IMR-90 (cell line): ENCODE measurements at regions not wholly inside any gene's neighbourhood (a gene's known extent, or its start where the extent isn't known, plus 50 kb on each side); places are given as distances from the start of the nearest gene placed in this dataset.

Experiments
- ATAC-seq: fragments of 200-7000 bp; cut with Tn5 transposase; 2 replicates; pipeline ENCODE4 v1.9.1; 2020; ENCODE audit warnings: low read depth, mild to moderate bottlenecking, moderate library complexity
- BruUV-seq: library from RNA; stranded (reverse); fragments of 400-500 nt; replicated peaks from 2 replicates; lab custom pipeline; 2021; lab: Mats Ljungman, UMichigan
- CTCF ChIA-PET: fragments of 300-600 bp; formaldehyde crosslinking; extraction: SDS; loops from one replicate; lab custom pipeline; 2021; ENCODE audit warnings: antibody characterized with exemption; lab: Yijun Ruan, JAX
- POLR2A ChIA-PET: fragments of 300-600 bp; sonication (Branson Sonifier 250); formaldehyde crosslinking; loops from one replicate; lab custom pipeline; 2022; ENCODE audit warnings: antibody characterized with exemption; ENCODE audit not compliant: unreplicated experiment; lab: Charles Lee
- DNase-seq: peaks from one replicate; pipeline ENCODE4 v3.0.0; 2013
- H2AFZ ChIP-seq: replicated peaks from 2 replicates; pipeline ENCODE3; 2013; ENCODE audit warnings: low read length, mild to moderate bottlenecking; ENCODE audit not compliant: poor library complexity
- H2AK5ac ChIP-seq: 2 replicates; pipeline ENCODE4 v1.6.1; 2013; ENCODE audit warnings: low read depth, low read length, inconsistent platforms
- H2AK9ac ChIP-seq: replicated peaks from 2 replicates; pipeline ENCODE3; 2013; ENCODE audit warnings: mild to moderate bottlenecking, low read depth, low read length, moderate library complexity; ENCODE audit not compliant: poor library complexity
- H2BK120ac ChIP-seq: 2 replicates; pipeline ENCODE4 v1.6.1; 2013; ENCODE audit warnings: low read depth, low read length, inconsistent platforms
- H2BK15ac ChIP-seq: 3 replicates; pipeline ENCODE4 v1.6.1; 2013; ENCODE audit warnings: low read depth, low read length, inconsistent platforms
- H2BK20ac ChIP-seq: 2 replicates; pipeline ENCODE4 v1.6.1; 2013; ENCODE audit warnings: low read depth, mild to moderate bottlenecking, inconsistent platforms, low read length, moderate library complexity
- H2BK5ac ChIP-seq: 2 replicates; pipeline ENCODE4 v1.6.1; 2013; ENCODE audit warnings: mild to moderate bottlenecking, low read depth, low read length, inconsistent platforms; ENCODE audit not compliant: poor library complexity, severe bottlenecking
- H3K14ac ChIP-seq: replicated peaks from 2 replicates; pipeline ENCODE4 v1.6.1; 2013; ENCODE audit warnings: low read depth, low read length, inconsistent platforms
- H3K18ac ChIP-seq: 2 replicates; pipeline ENCODE4 v1.6.1; 2013; ENCODE audit warnings: low read depth, low read length, control low read depth
- H3K23ac ChIP-seq: 2 replicates; pipeline ENCODE4 v1.6.1; 2013; ENCODE audit warnings: low read depth, low read length, inconsistent platforms
- H3K27ac ChIP-seq: 2 replicates; pipeline ENCODE4 v1.5.1; 2013; ENCODE audit warnings: mild to moderate bottlenecking, control low read depth, low read length; ENCODE audit not compliant: insufficient read depth
- H3K27me3 ChIP-seq: 2 replicates; pipeline ENCODE4 v1.6.1; 2013; ENCODE audit warnings: low read length; ENCODE audit not compliant: control insufficient read depth, insufficient read depth
- H3K36me3 ChIP-seq: 2 replicates; pipeline ENCODE4 v1.6.1; 2013; ENCODE audit warnings: low read length, mixed read lengths; ENCODE audit not compliant: control insufficient read depth, insufficient read depth
- H3K4ac ChIP-seq: 2 replicates; pipeline ENCODE4 v1.6.1; 2013; ENCODE audit warnings: low read depth, low read length, inconsistent platforms
- H3K4me1 ChIP-seq: 2 replicates; pipeline ENCODE4 v1.6.1; 2013; ENCODE audit warnings: low read length, mixed read lengths; ENCODE audit not compliant: control insufficient read depth, insufficient read depth
- H3K4me2 ChIP-seq: 2 replicates; pipeline ENCODE4 v1.6.1; 2013; ENCODE audit warnings: low read depth, mild to moderate bottlenecking, control low read depth, low read length, moderate library complexity
- H3K4me3 ChIP-seq: 2 replicates; pipeline ENCODE4 v1.5.1; 2013; ENCODE audit warnings: low read depth, mild to moderate bottlenecking, control low read depth, low read length, moderate library complexity; ENCODE audit not compliant: insufficient read depth
- H3K56ac ChIP-seq: 2 replicates; pipeline ENCODE4 v1.6.1; 2013; ENCODE audit warnings: low read length, inconsistent platforms; ENCODE audit not compliant: insufficient read depth; ENCODE audit errors: extremely low read depth
- H3K79me1 ChIP-seq, 2 experiments: 2 replicates each; pipeline ENCODE4 v1.6.1; 2013; ENCODE audit warnings: low read length in 2 of 2, inconsistent platforms in 1 of 2, low read depth in 1 of 2
- H3K9ac ChIP-seq: 2 replicates; pipeline ENCODE4 v1.6.1; 2013; ENCODE audit warnings: low read depth, low read length, control low read depth
- H3K9me1 ChIP-seq: 2 replicates; pipeline ENCODE4 v1.6.1; 2013; ENCODE audit warnings: low read length, inconsistent platforms; ENCODE audit not compliant: insufficient read depth
- H3K9me3 ChIP-seq: 2 replicates; pipeline ENCODE4 v1.6.1; 2013; ENCODE audit warnings: low read length; ENCODE audit not compliant: control insufficient read depth, insufficient read depth
- H4K20me1 ChIP-seq: 2 replicates; pipeline ENCODE4 v1.6.1; 2013; ENCODE audit warnings: low read length, inconsistent platforms; ENCODE audit not compliant: insufficient read depth
- H4K5ac ChIP-seq: 2 replicates; pipeline ENCODE4 v1.6.1; 2013; ENCODE audit warnings: mild to moderate bottlenecking, low read depth, low read length, control low read depth
- H4K8ac ChIP-seq, 2 experiments: 2 replicates each; pipeline ENCODE4 v1.6.1; 2013; ENCODE audit warnings: low read depth in 2 of 2, low read length in 2 of 2, control low read depth in 1 of 2, inconsistent platforms in 1 of 2
- H4K91ac ChIP-seq: 2 replicates; pipeline ENCODE4 v1.6.1; 2013; ENCODE audit warnings: low read depth, low read length, inconsistent platforms; ENCODE audit not compliant: insufficient read depth
- POLR2A ChIP-seq: IDR thresholded peaks from 2 replicates; pipeline ENCODE4 v1.6.1; 2012; ENCODE audit warnings: mild to moderate bottlenecking, low read depth, low read length
- WGBS, 2 experiments: methylation state at CpG; one replicate each; pipeline versions ENCODE4 v1.1.5 to v1.1.7; 2013; ENCODE audit warnings: missing lambda C conversion rate in 2 of 2; ENCODE audit not compliant: insufficient read length in 1 of 2; ENCODE audit errors: extremely low coverage in 2 of 2; 5-methylcytosine and 5-hydroxymethylcytosine counted together
- dilution Hi-C: fragments of 300-500 bp; cut with HindIII; formaldehyde crosslinking; loops from one replicate; pipeline ENCODE4 v1.14.3; 2018; ENCODE audit warnings: low sequenced_read_pairs; ENCODE audit not compliant: unreplicated experiment
- in situ Hi-C: fragments of 300-500 bp; cut with MboI; formaldehyde crosslinking; loops from 3 replicates; pipeline ENCODE4 v1.14.3; 2019; ENCODE audit warnings: low sequenced_read_pairs, inconsistent platforms, mixed read lengths
- intact Hi-C: fragments of 100-400 bp; cut with micrococcal nuclease; formaldehyde crosslinking; loops from 2 replicates; pipeline ENCODE4 v1.10.0; 2022

DNA sequence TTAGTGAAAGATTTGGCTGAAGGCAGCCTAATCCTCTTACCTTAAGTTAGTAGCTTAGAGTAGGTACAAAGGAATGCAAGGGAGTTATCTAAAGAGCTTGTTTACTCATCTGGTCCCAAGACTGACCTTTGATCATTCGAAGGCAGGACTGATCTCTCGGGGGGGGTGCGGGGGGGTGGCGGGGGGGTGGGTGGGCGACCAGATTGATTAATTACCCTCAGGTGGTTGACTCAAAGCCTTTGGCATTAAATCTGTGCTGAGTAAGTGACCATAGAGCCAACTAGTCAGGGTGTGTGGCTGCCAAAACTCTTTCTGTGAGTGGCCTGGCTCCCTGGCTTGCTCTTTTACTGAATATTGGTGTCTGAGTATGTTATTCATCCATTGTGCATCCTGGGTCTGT is 731.9 kb upstream of the FBXO33 start:
- Histone ChIP-seq H3K18ac (no peak overlapping the region), H2AK5ac (no peak overlapping the region), H3K27me3 (no peaks in the 10 kb centered on the region), H3K9me3 (peaks cover 6% of the 10 kb centered on the region), H3K56ac (no peak overlapping the region), H3K9me1 (no peaks in the 10 kb centered on the region), H3K14ac (no peak overlapping the region), H4K8ac (no peak overlapping the region), H2BK120ac (no peak overlapping the region), H2BK15ac (no peak overlapping the region), H4K20me1 (no peaks in the 10 kb centered on the region), H3K36me3 (no peaks in the 10 kb centered on the region), H4K5ac (no peak overlapping the region), H3K9ac (no peak overlapping the region), H2BK5ac (no peak overlapping the region), H3K4me1 (no peaks in the 10 kb centered on the region), H4K91ac (no peak overlapping the region), H3K23ac (no peak overlapping the region), H2BK20ac (no peak overlapping the region), H2AK9ac (no peak overlapping the region), H3K79me1 (no peaks in the 10 kb centered on the region), H3K4me2 (no peak overlapping the region), H3K27ac (no peak overlapping the region), H3K4ac (no peak overlapping the region), H3K4me3 (no peak overlapping the region), H2AFZ (no peak overlapping the region)
- no TSS peak for BruUV-seq
- DNase-seq = no peak
- intact Hi-C loops (no loop called here), dilution Hi-C loops (no loop called here), in situ Hi-C loops (no loop called here)
- TF ChIP-seq POLR2A = no peak
- CTCF ChIA-PET = no interaction called here
- POLR2A ChIA-PET = no interaction called here
- WGBS, 2 experiments = no CpG with 5 or more reads among the region's 5 CpGs
- ATAC-seq = no peak
